ENCODE measurements at regions not wholly inside any gene's neighbourhood (a gene's known extent, or its start where the extent isn't known, plus 50 kb on each side); places are given as distances from the start of the nearest gene placed in this dataset.

DNA sequence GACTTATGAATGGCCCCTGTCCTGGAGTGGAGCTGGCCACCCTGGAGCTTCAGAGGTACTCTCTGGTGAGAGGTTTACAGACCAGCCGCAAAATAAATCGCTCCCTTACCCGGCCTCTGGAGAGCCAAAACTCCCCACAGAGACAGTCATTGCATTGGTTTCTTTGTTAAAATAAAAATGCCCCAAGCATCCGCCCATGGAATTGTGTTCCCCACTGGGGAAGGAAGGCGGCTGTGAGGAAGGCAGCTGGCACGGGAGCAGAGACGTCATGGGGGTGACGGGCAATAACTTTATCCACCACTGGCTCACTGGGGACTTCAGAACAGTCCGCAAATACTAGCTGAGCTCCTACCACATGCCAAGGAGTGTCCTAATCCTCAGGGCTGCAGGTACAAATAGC is 266.2 kb upstream of the FOXF1 start:
- in situ Hi-C loops (cut with HindIII; ENCODE audit: low pct_unique_long_range_greater_than_20kb, low sequenced_read_pairs): no loop called here
- no TSS peak for BruUV-seq (replicated peaks)
- DNase-seq (ENCODE audit: low read depth, low spot score) (no peak), ATAC-seq (no peak)
- Histone ChIP-seq H3K27me3 (ENCODE audit: control insufficient read depth, insufficient read depth, low read length) (peaks cover 6% of the 10 kb centered on the region), H3K4me3 (ENCODE audit: low read depth in 2 of 2, low read length in 2 of 2) (no peak overlapping the region), H3K27ac (ENCODE audit: low read length) (no peak overlapping the region), H3K4me1 (ENCODE audit: control insufficient read depth, insufficient read depth, low read length) (no peaks in the 10 kb centered on the region), H3K36me3 (ENCODE audit: control insufficient read depth, insufficient read depth, low read length) (no peaks in the 10 kb centered on the region), H3K9me3 (ENCODE audit: control insufficient read depth, insufficient read depth, low read depth, low read length) (no peaks in the 10 kb centered on the region)
- TF ChIP-seq REST (IDR thresholded peaks at IDR 0.05; ENCODE audit: insufficient read depth in 1 of 2, low read depth in 2 of 2, low read length in 1 of 2) (no peak), TCF7L2 (IDR thresholded peaks at IDR 0.05; ENCODE audit: low read depth, low read length) (no peak), POLR2AphosphoS5 (IDR thresholded peaks at IDR 0.05; ENCODE audit: low read depth, low read length) (no peak), SIN3A (IDR thresholded peaks at IDR 0.05; ENCODE audit: borderline replicate concordance, insufficient read depth, low read depth, low read length) (no peak)
- TF ChIP-seq, protein P1, sequence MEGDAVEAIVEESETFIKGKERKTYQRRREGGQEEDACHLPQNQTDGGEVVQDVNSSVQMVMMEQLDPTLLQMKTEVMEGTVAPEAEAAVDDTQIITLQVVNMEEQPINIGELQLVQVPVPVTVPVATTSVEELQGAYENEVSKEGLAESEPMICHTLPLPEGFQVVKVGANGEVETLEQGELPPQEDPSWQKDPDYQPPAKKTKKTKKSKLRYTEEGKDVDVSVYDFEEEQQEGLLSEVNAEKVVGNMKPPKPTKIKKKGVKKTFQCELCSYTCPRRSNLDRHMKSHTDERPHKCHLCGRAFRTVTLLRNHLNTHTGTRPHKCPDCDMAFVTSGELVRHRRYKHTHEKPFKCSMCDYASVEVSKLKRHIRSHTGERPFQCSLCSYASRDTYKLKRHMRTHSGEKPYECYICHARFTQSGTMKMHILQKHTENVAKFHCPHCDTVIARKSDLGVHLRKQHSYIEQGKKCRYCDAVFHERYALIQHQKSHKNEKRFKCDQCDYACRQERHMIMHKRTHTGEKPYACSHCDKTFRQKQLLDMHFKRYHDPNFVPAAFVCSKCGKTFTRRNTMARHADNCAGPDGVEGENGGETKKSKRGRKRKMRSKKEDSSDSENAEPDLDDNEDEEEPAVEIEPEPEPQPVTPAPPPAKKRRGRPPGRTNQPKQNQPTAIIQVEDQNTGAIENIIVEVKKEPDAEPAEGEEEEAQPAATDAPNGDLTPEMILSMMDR (IDR thresholded peaks at IDR 0.05): no peak
- POLR2A ChIA-PET: no interaction called here
- intact Hi-C loops (cut with micrococcal nuclease; ENCODE audit: unreplicated experiment): no loop called here
- CTCF ChIA-PET: interaction anchor here (1.1 kb wide), 1 partner anchor 8 kb away, joined by 4 read pairs; no protein-coding TSS in a partner anchor

- ATAC-seq: no peak
- Histone ChIP-seq H3K9me3 (ENCODE audit: control insufficient read depth, insufficient read depth, low read depth, low read length) (no peaks in the 10 kb centered on the region), H3K27ac (ENCODE audit: low read length) (no peak overlapping the region), H3K27me3 (ENCODE audit: control insufficient read depth, insufficient read depth, low read length) (peaks cover 4% of the 10 kb centered on the region), H3K4me1 (ENCODE audit: control insufficient read depth, insufficient read depth, low read length) (no peaks in the 10 kb centered on the region), H3K4me3 (ENCODE audit: low read depth in 2 of 2, low read length in 2 of 2) (no peak overlapping the region), H3K36me3 (ENCODE audit: control insufficient read depth, insufficient read depth, low read length) (no peaks in the 10 kb centered on the region)
- TF ChIP-seq, protein P1 (IDR thresholded peaks at IDR 0.05): no peak
- TF ChIP-seq TCF7L2 (IDR thresholded peaks at IDR 0.05; ENCODE audit: low read depth, low read length) (no peak), POLR2AphosphoS5 (IDR thresholded peaks at IDR 0.05; ENCODE audit: low read depth, low read length) (no peak), SIN3A (IDR thresholded peaks at IDR 0.05; ENCODE audit: borderline replicate concordance, insufficient read depth, low read depth, low read length) (no peak), REST (IDR thresholded peaks at IDR 0.05; ENCODE audit: insufficient read depth in 1 of 2, low read depth in 2 of 2, low read length in 1 of 2) (no peak)
- DNase-seq (ENCODE audit: low read depth, low spot score): no peak
- in situ Hi-C loops (cut with HindIII; ENCODE audit: low pct_unique_long_range_greater_than_20kb, low sequenced_read_pairs) (no loop called here), intact Hi-C loops (cut with micrococcal nuclease; ENCODE audit: unreplicated experiment) (no loop called here)
- ChIA-PET POLR2A (no interaction called here), CTCF (interaction anchor here (1.1 kb wide), 1 partner anchor 8 kb away, joined by 4 read pairs; no protein-coding TSS in a partner anchor)
- BruUV-seq (replicated peaks): no TSS peak
Measured at GRCh38 chr16:86244936-86245335, 265.4 kb upstream of the FOXF1 start.

Data from Panc1 (cell line).